ENCODE measurements at regions not wholly inside any gene's neighbourhood (a gene's known extent, or its start where the extent isn't known, plus 50 kb on each side); places are given as distances from the start of the nearest gene placed in this dataset.
A peak's percentile ranks its signal among the peaks of the same experiment; 100 is the strongest.
"Not testable (repeated sequence)": the region's sequence is repeated elsewhere in the genome, so short reads cannot be mapped to it uniquely, and the experiment has no call there.

DNA sequence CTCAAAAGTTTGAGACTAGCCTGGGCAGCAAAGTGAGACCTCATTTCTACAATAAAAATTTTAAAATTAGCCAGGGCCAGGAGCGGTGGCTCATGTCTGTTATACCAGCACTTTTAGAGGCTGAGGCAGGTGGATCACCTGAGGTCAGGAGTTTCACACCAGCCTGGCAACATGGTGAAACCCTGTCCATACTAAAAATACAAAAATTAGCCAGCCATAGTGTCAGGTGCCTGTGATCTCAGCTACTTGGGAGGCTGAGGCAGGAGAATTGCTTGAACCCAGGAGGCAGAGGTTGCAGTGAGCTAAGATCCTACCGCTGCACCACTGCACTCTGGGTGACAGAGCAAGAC, 85.1 kb upstream of the MAP4 start:
- H3K27ac ChIP-seq (ENCODE audit: poor library complexity, severe bottlenecking); H3K27me3 ChIP-seq (ENCODE audit: insufficient read depth, poor library complexity, severe bottlenecking); DNase-seq (ENCODE audit: low spot score); H3K4me1 ChIP-seq (ENCODE audit: insufficient read depth, poor library complexity, severe bottlenecking); H3K9me3 ChIP-seq (ENCODE audit: severe bottlenecking); H3K4me3 ChIP-seq (ENCODE audit: severe bottlenecking); ATAC-seq (ENCODE audit: low read depth); H3K36me3 ChIP-seq (ENCODE audit: low read depth): not testable (repeated sequence)

DNA sequence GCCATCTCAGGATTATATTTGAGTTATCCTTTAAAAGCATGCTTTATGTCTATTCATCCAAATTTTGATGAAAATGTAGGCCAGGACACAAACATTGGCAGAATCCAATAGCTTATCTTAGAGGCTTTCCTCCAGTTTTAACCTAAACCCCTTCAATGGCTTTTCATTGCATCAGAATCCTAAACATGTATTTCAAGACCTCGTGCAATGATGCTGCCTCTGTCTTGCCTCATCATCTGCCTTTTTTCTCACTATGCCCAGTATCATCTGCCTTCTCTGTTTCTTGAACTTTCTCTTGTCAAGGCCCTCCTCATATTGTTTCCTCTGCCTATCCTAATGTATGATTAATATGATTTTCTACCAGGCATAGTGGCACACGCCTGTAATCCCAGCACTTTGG, 76.1 kb upstream of the MAP4 start:
- no peaks in the 10 kb centered on the region for H3K36me3 ChIP-seq (ENCODE audit: low read depth)
- no peak for TF ChIP-seq CTCF (IDR thresholded peaks at IDR 0.05; ENCODE audit: poor library complexity, severe bottlenecking)
- no peak for ATAC-seq (ENCODE audit: low read depth)
- no peak overlapping the region for H3K27ac ChIP-seq (ENCODE audit: poor library complexity, severe bottlenecking)
- H3K4me3 ChIP-seq (ENCODE audit: severe bottlenecking) = no peak overlapping the region
- no peaks in the 10 kb centered on the region for H3K27me3 ChIP-seq (ENCODE audit: insufficient read depth, poor library complexity, severe bottlenecking)
- H3K9me3 ChIP-seq (ENCODE audit: severe bottlenecking) = no peaks in the 10 kb centered on the region
- peaks cover 7% of the 10 kb centered on the region for H3K4me1 ChIP-seq (ENCODE audit: insufficient read depth, poor library complexity, severe bottlenecking)
- no peak for DNase-seq (ENCODE audit: low spot score)

DNA sequence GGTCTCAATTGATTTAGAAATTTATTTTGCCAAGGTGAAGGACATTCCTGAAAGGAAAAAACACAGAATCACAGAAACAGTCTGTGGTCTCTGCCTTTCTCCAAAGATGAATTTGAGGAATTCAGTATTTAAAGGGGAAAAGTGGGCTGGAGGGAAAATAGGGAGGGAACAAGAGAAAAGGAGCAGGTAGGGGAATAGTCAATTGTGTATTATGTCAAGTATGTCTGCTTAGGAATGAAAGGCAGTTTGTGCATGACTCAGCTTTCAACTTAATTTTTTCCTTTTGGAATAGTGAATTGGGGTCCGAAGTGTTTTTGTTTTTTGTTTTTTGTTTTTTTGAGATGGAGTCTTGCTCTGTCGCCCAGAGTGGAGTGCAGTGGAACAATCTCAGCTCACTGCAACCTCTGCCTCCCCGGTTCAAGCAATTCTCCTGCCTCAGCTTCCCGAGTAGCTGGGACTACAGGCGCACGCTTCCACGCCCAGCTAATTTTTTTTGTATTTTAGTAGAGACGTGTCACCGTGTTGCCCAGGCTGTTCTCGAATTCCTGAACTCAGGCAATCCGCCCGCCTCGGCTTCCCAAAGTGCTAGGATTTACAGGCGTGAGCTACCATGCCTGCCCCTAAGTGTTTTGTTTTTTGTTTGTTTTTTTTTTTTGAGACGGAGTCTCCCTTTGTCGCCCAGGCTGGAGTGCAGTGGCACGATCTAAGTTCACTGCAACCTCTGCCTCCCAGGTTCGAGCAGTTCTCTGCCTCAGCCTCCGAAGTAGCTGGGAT, 74.1 kb upstream of the MAP4 start:
- no peak for DNase-seq (ENCODE audit: low spot score)
- H3K27ac ChIP-seq (ENCODE audit: poor library complexity, severe bottlenecking) = no peak overlapping the region
- TF ChIP-seq CTCF (IDR thresholded peaks at IDR 0.05; ENCODE audit: poor library complexity, severe bottlenecking) = no peak
- H3K4me1 ChIP-seq (ENCODE audit: insufficient read depth, poor library complexity, severe bottlenecking) = peaks cover 27% of the 10 kb centered on the region
- no peaks in the 10 kb centered on the region for H3K27me3 ChIP-seq (ENCODE audit: insufficient read depth, poor library complexity, severe bottlenecking)
- peaks cover 12% of the 10 kb centered on the region for H3K36me3 ChIP-seq (ENCODE audit: low read depth)
- no peaks in the 10 kb centered on the region for H3K9me3 ChIP-seq (ENCODE audit: severe bottlenecking)
- no peak overlapping the region for H3K4me3 ChIP-seq (ENCODE audit: severe bottlenecking)
- ATAC-seq (ENCODE audit: low read depth) = no peak

GRCh38 chr3:48088749-48089466, 72.7 kb upstream of the MAP4 start:
- DNase-seq (ENCODE audit: low spot score) = peak; percentile 97
- no peaks in the 10 kb centered on the region for H3K27me3 ChIP-seq (ENCODE audit: insufficient read depth, poor library complexity, severe bottlenecking)
- peak; percentile 92 for ATAC-seq (ENCODE audit: low read depth)
- H3K27ac ChIP-seq (ENCODE audit: poor library complexity, severe bottlenecking) = peak overlapping the region; percentile 93
- peaks cover 28% of the 10 kb centered on the region for H3K4me1 ChIP-seq (ENCODE audit: insufficient read depth, poor library complexity, severe bottlenecking)
- H3K4me3 ChIP-seq (ENCODE audit: severe bottlenecking) = peak overlapping the region; percentile 60
- peaks cover 15% of the 10 kb centered on the region for H3K36me3 ChIP-seq (ENCODE audit: low read depth)
- H3K9me3 ChIP-seq (ENCODE audit: severe bottlenecking) = no peaks in the 10 kb centered on the region
- no peak for TF ChIP-seq CTCF (IDR thresholded peaks at IDR 0.05; ENCODE audit: poor library complexity, severe bottlenecking)

DNA sequence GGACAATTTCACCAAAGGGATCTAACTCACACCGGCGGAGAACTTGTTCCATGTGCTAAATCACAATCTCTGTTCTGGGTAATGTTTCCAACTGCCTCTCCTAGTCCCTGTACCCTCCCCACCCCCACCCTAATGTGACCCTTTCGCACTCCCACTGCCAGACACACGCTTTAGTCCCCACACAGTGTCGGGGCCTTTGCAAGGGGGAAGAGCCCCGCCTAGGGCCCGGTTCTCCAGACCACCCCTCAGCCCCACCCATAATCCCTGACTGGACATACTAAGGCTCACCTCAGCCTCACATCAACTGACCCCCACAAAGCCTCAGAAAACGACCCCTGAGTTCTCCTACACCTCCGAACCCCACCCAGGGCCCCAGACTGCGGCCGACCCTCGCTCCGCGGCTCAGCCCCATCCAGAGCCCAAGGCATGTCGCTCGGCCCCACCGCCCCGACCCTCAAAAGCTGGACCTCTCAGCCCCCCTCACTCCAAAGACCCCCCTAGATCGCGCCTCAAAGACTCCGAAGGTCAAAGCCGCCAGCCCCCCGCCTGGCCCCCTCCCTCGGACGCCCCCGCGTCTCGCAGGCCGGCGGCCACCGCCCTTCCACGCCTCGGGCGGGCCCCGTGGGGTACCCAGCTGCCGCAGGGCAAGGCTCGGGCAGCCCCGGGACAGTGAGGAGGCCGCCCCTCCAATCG, 72.0 kb upstream of the MAP4 start:
- Histone ChIP-seq H3K9me3 (ENCODE audit: severe bottlenecking) (no peaks in the 10 kb centered on the region), H3K27me3 (ENCODE audit: insufficient read depth, poor library complexity, severe bottlenecking) (no peaks in the 10 kb centered on the region), H3K4me1 (ENCODE audit: insufficient read depth, poor library complexity, severe bottlenecking) (peaks cover 28% of the 10 kb centered on the region), H3K36me3 (ENCODE audit: low read depth) (peaks cover 22% of the 10 kb centered on the region), H3K4me3 (ENCODE audit: severe bottlenecking) (peak overlapping the region; percentile 60), H3K27ac (ENCODE audit: poor library complexity, severe bottlenecking) (peak overlapping the region; percentile 93)
- no peak for ATAC-seq (ENCODE audit: low read depth)
- TF ChIP-seq CTCF (IDR thresholded peaks at IDR 0.05; ENCODE audit: poor library complexity, severe bottlenecking) = no peak
- no peak for DNase-seq (ENCODE audit: low spot score)
